IMR-90 (cell line): ENCODE measurements at regions not wholly inside any gene's neighbourhood (a gene's known extent, or its start where the extent isn't known, plus 50 kb on each side); places are given as distances from the start of the nearest gene placed in this dataset.

Source experiments
- ATAC-seq: fragments of 200-7000 bp; cut with Tn5 transposase; 2 replicates; pipeline ENCODE4 v1.9.1; 2020; ENCODE audit warnings: low read depth, mild to moderate bottlenecking, moderate library complexity
- BruUV-seq: library from RNA; stranded (reverse); fragments of 400-500 nt; replicated peaks from 2 replicates; lab custom pipeline; 2021; lab: Mats Ljungman, UMichigan
- CTCF ChIA-PET: fragments of 300-600 bp; formaldehyde crosslinking; extraction: SDS; loops from one replicate; lab custom pipeline; 2021; ENCODE audit warnings: antibody characterized with exemption; lab: Yijun Ruan, JAX
- POLR2A ChIA-PET: fragments of 300-600 bp; sonication (Branson Sonifier 250); formaldehyde crosslinking; loops from one replicate; lab custom pipeline; 2022; ENCODE audit warnings: antibody characterized with exemption; ENCODE audit not compliant: unreplicated experiment; lab: Charles Lee
- DNase-seq: peaks from one replicate; pipeline ENCODE4 v3.0.0; 2013
- H2AFZ ChIP-seq: replicated peaks from 2 replicates; pipeline ENCODE3; 2013; ENCODE audit warnings: low read length, mild to moderate bottlenecking; ENCODE audit not compliant: poor library complexity
- H2AK5ac ChIP-seq: 2 replicates; pipeline ENCODE4 v1.6.1; 2013; ENCODE audit warnings: low read depth, low read length, inconsistent platforms
- H2AK9ac ChIP-seq: replicated peaks from 2 replicates; pipeline ENCODE3; 2013; ENCODE audit warnings: mild to moderate bottlenecking, low read depth, low read length, moderate library complexity; ENCODE audit not compliant: poor library complexity
- H2BK120ac ChIP-seq: 2 replicates; pipeline ENCODE4 v1.6.1; 2013; ENCODE audit warnings: low read depth, low read length, inconsistent platforms
- H2BK15ac ChIP-seq: 3 replicates; pipeline ENCODE4 v1.6.1; 2013; ENCODE audit warnings: low read depth, low read length, inconsistent platforms
- H2BK20ac ChIP-seq: 2 replicates; pipeline ENCODE4 v1.6.1; 2013; ENCODE audit warnings: low read depth, mild to moderate bottlenecking, inconsistent platforms, low read length, moderate library complexity
- H2BK5ac ChIP-seq: 2 replicates; pipeline ENCODE4 v1.6.1; 2013; ENCODE audit warnings: mild to moderate bottlenecking, low read depth, low read length, inconsistent platforms; ENCODE audit not compliant: poor library complexity, severe bottlenecking
- H3K14ac ChIP-seq: replicated peaks from 2 replicates; pipeline ENCODE4 v1.6.1; 2013; ENCODE audit warnings: low read depth, low read length, inconsistent platforms
- H3K18ac ChIP-seq: 2 replicates; pipeline ENCODE4 v1.6.1; 2013; ENCODE audit warnings: low read depth, low read length, control low read depth
- H3K23ac ChIP-seq: 2 replicates; pipeline ENCODE4 v1.6.1; 2013; ENCODE audit warnings: low read depth, low read length, inconsistent platforms
- H3K27ac ChIP-seq: 2 replicates; pipeline ENCODE4 v1.5.1; 2013; ENCODE audit warnings: mild to moderate bottlenecking, control low read depth, low read length; ENCODE audit not compliant: insufficient read depth
- H3K27me3 ChIP-seq: 2 replicates; pipeline ENCODE4 v1.6.1; 2013; ENCODE audit warnings: low read length; ENCODE audit not compliant: control insufficient read depth, insufficient read depth
- H3K36me3 ChIP-seq: 2 replicates; pipeline ENCODE4 v1.6.1; 2013; ENCODE audit warnings: low read length, mixed read lengths; ENCODE audit not compliant: control insufficient read depth, insufficient read depth
- H3K4ac ChIP-seq: 2 replicates; pipeline ENCODE4 v1.6.1; 2013; ENCODE audit warnings: low read depth, low read length, inconsistent platforms
- H3K4me1 ChIP-seq: 2 replicates; pipeline ENCODE4 v1.6.1; 2013; ENCODE audit warnings: low read length, mixed read lengths; ENCODE audit not compliant: control insufficient read depth, insufficient read depth
- H3K4me2 ChIP-seq: 2 replicates; pipeline ENCODE4 v1.6.1; 2013; ENCODE audit warnings: low read depth, mild to moderate bottlenecking, control low read depth, low read length, moderate library complexity
- H3K4me3 ChIP-seq: 2 replicates; pipeline ENCODE4 v1.5.1; 2013; ENCODE audit warnings: low read depth, mild to moderate bottlenecking, control low read depth, low read length, moderate library complexity; ENCODE audit not compliant: insufficient read depth
- H3K56ac ChIP-seq: 2 replicates; pipeline ENCODE4 v1.6.1; 2013; ENCODE audit warnings: low read length, inconsistent platforms; ENCODE audit not compliant: insufficient read depth; ENCODE audit errors: extremely low read depth
- H3K79me1 ChIP-seq, 2 experiments: 2 replicates each; pipeline ENCODE4 v1.6.1; 2013; ENCODE audit warnings: low read length in 2 of 2, inconsistent platforms in 1 of 2, low read depth in 1 of 2
- H3K9ac ChIP-seq: 2 replicates; pipeline ENCODE4 v1.6.1; 2013; ENCODE audit warnings: low read depth, low read length, control low read depth
- H3K9me1 ChIP-seq: 2 replicates; pipeline ENCODE4 v1.6.1; 2013; ENCODE audit warnings: low read length, inconsistent platforms; ENCODE audit not compliant: insufficient read depth
- H3K9me3 ChIP-seq: 2 replicates; pipeline ENCODE4 v1.6.1; 2013; ENCODE audit warnings: low read length; ENCODE audit not compliant: control insufficient read depth, insufficient read depth
- H4K20me1 ChIP-seq: 2 replicates; pipeline ENCODE4 v1.6.1; 2013; ENCODE audit warnings: low read length, inconsistent platforms; ENCODE audit not compliant: insufficient read depth
- H4K5ac ChIP-seq: 2 replicates; pipeline ENCODE4 v1.6.1; 2013; ENCODE audit warnings: mild to moderate bottlenecking, low read depth, low read length, control low read depth
- H4K8ac ChIP-seq, 2 experiments: 2 replicates each; pipeline ENCODE4 v1.6.1; 2013; ENCODE audit warnings: low read depth in 2 of 2, low read length in 2 of 2, control low read depth in 1 of 2, inconsistent platforms in 1 of 2
- H4K91ac ChIP-seq: 2 replicates; pipeline ENCODE4 v1.6.1; 2013; ENCODE audit warnings: low read depth, low read length, inconsistent platforms; ENCODE audit not compliant: insufficient read depth
- MAZ ChIP-seq: IDR thresholded peaks from 2 replicates; pipeline ENCODE4 v1.6.1; 2012; ENCODE audit warnings: low read depth, mild to moderate bottlenecking, low read length, improper control_type of control experiment, moderate library complexity, borderline replicate concordance
- SMC3 ChIP-seq: fragments of 150-350 bp; IDR thresholded peaks from 2 replicates; pipeline ENCODE4 v1.6.1; 2016; ENCODE audit warnings: low read depth, mild to moderate bottlenecking, antibody characterized with exemption, low read length, moderate library complexity
- WGBS, 2 experiments: methylation state at CpG; one replicate each; pipeline versions ENCODE4 v1.1.5 to v1.1.7; 2013; ENCODE audit warnings: missing lambda C conversion rate in 2 of 2; ENCODE audit not compliant: insufficient read length in 1 of 2; ENCODE audit errors: extremely low coverage in 2 of 2; 5-methylcytosine and 5-hydroxymethylcytosine counted together
- dilution Hi-C: fragments of 300-500 bp; cut with HindIII; formaldehyde crosslinking; loops from one replicate; pipeline ENCODE4 v1.14.3; 2018; ENCODE audit warnings: low sequenced_read_pairs; ENCODE audit not compliant: unreplicated experiment
- in situ Hi-C: fragments of 300-500 bp; cut with MboI; formaldehyde crosslinking; loops from 3 replicates; pipeline ENCODE4 v1.14.3; 2019; ENCODE audit warnings: low sequenced_read_pairs, inconsistent platforms, mixed read lengths
- intact Hi-C: fragments of 100-400 bp; cut with micrococcal nuclease; formaldehyde crosslinking; loops from 2 replicates; pipeline ENCODE4 v1.10.0; 2022

- no peak overlapping the region for H3K56ac ChIP-seq
- no peak overlapping the region for H2BK20ac ChIP-seq
- ChIA-PET POLR2A (no interaction called here), CTCF (no interaction called here)
- no peak overlapping the region for H2BK5ac ChIP-seq
- no peak overlapping the region for H3K14ac ChIP-seq
- no peak overlapping the region for H3K4me2 ChIP-seq
- no peaks in the 10 kb centered on the region for H3K9me1 ChIP-seq
- no peak overlapping the region for H3K18ac ChIP-seq
- no peaks in the 10 kb centered on the region for H3K79me1 ChIP-seq
- no peak overlapping the region for H3K27ac ChIP-seq
- H3K4ac ChIP-seq, result no peak overlapping the region
- no peak overlapping the region for H4K8ac ChIP-seq
- no peak overlapping the region for H3K4me3 ChIP-seq
- no peak overlapping the region for H4K91ac ChIP-seq
- no peaks in the 10 kb centered on the region for H3K4me1 ChIP-seq
- TF ChIP-seq MAZ, result no peak
- TF ChIP-seq SMC3, result no peak
- BruUV-seq, result no TSS peak
- intact Hi-C loops (no loop called here), dilution Hi-C loops (no loop called here), in situ Hi-C loops (no loop called here)
- no peak overlapping the region for H3K23ac ChIP-seq
- H3K27me3 ChIP-seq, result no peaks in the 10 kb centered on the region
- ATAC-seq (no peak), DNase-seq (no peak)
- H3K36me3 ChIP-seq, result no peaks in the 10 kb centered on the region
- H3K9ac ChIP-seq, result no peak overlapping the region
- no peak overlapping the region for H2BK15ac ChIP-seq
- no peaks in the 10 kb centered on the region for H4K20me1 ChIP-seq
- H2AFZ ChIP-seq, result no peak overlapping the region
- H2AK9ac ChIP-seq, result no peak overlapping the region
- no CpG with 5 or more reads among the region's 2 CpGs for WGBS, 2 experiments
- no peak overlapping the region for H2AK5ac ChIP-seq
- H4K5ac ChIP-seq, result no peak overlapping the region
- peaks cover 43% of the 10 kb centered on the region for H3K9me3 ChIP-seq
- H2BK120ac ChIP-seq, result no peak overlapping the region
Measured at GRCh38 chr5:2871282-2871681, 119.8 kb upstream of the IRX2 start.
